Ishikawa (cell line): ENCODE measurements at regions not wholly inside any gene's neighbourhood (a gene's known extent, or its start where the extent isn't known, plus 50 kb on each side); places are given as distances from the start of the nearest gene placed in this dataset.

Experiments
- CREB1 ChIP-seq: IDR thresholded peaks from 2 replicates; pipeline ENCODE4 v1.6.1; 2012; ENCODE audit warnings: low read depth
- NFIC ChIP-seq: IDR thresholded peaks from 2 replicates; pipeline ENCODE4 v1.6.1; 2012
- TAF1 ChIP-seq: IDR thresholded peaks from 2 replicates; pipeline ENCODE4 v1.6.1; 2012; ENCODE audit warnings: low read depth, mild to moderate bottlenecking
- TCF12 ChIP-seq: IDR thresholded peaks from 2 replicates; pipeline ENCODE4 v1.6.1; 2012; ENCODE audit warnings: low read depth
- ZBTB7A ChIP-seq: IDR thresholded peaks from 2 replicates; pipeline ENCODE4 v1.6.1; 2012; ENCODE audit warnings: low read depth
- TF ChIP-seq, protein P1 (sequence below): IDR thresholded peaks from 2 replicates; pipeline ENCODE4 v1.6.1; 2012

DNA sequence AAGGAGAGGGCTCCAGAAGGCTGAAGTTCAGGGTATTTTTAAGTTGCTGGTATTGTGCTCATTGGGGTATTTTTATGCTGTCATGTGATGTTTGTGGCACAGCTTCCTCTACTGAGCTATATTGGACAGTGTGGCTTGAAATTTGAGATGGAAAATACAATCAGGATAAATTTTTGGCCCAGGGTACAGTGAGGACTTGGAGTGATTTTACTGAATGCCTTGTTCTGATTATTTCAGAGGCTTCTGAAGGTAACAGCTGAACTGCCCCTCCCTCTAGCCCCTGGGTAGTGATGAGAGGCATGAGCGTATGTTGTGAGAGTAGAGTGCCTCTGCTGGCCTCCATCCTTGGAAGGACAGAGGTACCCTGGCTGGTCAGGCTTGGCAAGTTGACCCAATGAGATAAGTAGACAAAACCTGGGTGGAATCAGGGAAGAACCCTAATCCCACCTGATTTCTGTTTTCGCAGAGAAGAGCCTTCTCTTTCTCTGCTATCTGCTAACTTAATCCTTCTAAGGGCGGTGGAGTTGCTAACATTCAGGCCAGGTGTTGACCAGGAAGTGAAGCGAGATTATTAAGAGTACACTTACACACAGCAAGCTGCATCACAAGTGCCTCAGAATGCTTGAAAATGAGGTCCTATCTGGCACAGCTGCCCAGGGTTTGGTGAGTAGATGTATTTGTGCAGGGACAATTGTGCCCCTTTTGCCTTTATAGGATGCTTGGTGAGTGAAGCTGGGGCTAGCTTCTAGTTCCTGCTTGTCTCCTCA lies 98.1 kb upstream of the CLSTN2 start:
- TF ChIP-seq ZBTB7A (no peak), NFIC (no peak), TAF1 (no peak), CREB1 (no peak), TCF12 (no peak)
- TF ChIP-seq, protein P1, sequence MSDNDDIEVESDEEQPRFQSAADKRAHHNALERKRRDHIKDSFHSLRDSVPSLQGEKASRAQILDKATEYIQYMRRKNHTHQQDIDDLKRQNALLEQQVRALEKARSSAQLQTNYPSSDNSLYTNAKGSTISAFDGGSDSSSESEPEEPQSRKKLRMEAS, result no peak
